Fibroblast of lung (primary cell): ENCODE measurements at regions not wholly inside any gene's neighbourhood (a gene's known extent, or its start where the extent isn't known, plus 50 kb on each side); places are given as distances from the start of the nearest gene placed in this dataset.

Experiments used
- DNase-seq, 2 donors: peaks; one replicate each; pipeline versions ENCODE4 v3.0.0 to v3.0.0-alpha.2; 2010; ENCODE audit warnings: low read depth in 2 of 2
- H2AFZ ChIP-seq: 2 replicates; pipeline ENCODE4 v1.5.1; 2012; ENCODE audit warnings: low read length, control low read depth, inconsistent platforms
- H3K27ac ChIP-seq: 2 replicates; pipeline ENCODE4 v1.5.1; 2011; ENCODE audit warnings: low read length, control low read depth; ENCODE audit not compliant: insufficient read depth
- H3K27me3 ChIP-seq: 2 replicates; pipeline ENCODE4 v1.5.1; 2011; ENCODE audit warnings: mild to moderate bottlenecking, low read length; ENCODE audit not compliant: control insufficient read depth, insufficient read depth
- H3K36me3 ChIP-seq: 2 replicates; pipeline ENCODE4 v1.5.1; 2011; ENCODE audit warnings: low read length; ENCODE audit not compliant: control insufficient read depth, insufficient read depth
- H3K4me1 ChIP-seq: 2 replicates; pipeline ENCODE4 v1.5.1; 2011; ENCODE audit warnings: low read length; ENCODE audit not compliant: control insufficient read depth, insufficient read depth; ENCODE audit errors: extremely low read depth
- H3K4me2 ChIP-seq: 2 replicates; pipeline ENCODE4 v1.5.1; 2011; ENCODE audit warnings: low read length, control low read depth; ENCODE audit not compliant: insufficient read depth; ENCODE audit errors: extremely low read depth
- H3K4me3 ChIP-seq, 4 experiments: fragments of 200-600 bp in 1 of 4; sonication (generic) in 1 of 4; replicated peaks in 1 of 4; 2 replicates each; pipeline ENCODE4 v1.5.1; 2011 to 2016; ENCODE audit warnings: low read length in 4 of 4, low read depth in 3 of 4, mild to moderate bottlenecking in 3 of 4, control low read depth in 2 of 4, inconsistent platforms in 1 of 4, mixed read lengths in 1 of 4; ENCODE audit not compliant: insufficient read depth in 1 of 4; ENCODE audit errors: control extremely low read depth in 1 of 4
- H3K79me2 ChIP-seq: 2 replicates; pipeline ENCODE4 v1.5.1; 2012; ENCODE audit warnings: mild to moderate bottlenecking, low read length, inconsistent platforms; ENCODE audit not compliant: control insufficient read depth, insufficient read depth
- H3K9ac ChIP-seq: 2 replicates; pipeline ENCODE4 v1.5.1; 2011; ENCODE audit warnings: mild to moderate bottlenecking, low read length, control low read depth; ENCODE audit not compliant: insufficient read depth
- H3K9me3 ChIP-seq: 2 replicates; pipeline ENCODE4 v1.5.1; 2012; ENCODE audit warnings: low read depth, low read length; ENCODE audit not compliant: control insufficient read depth, insufficient read depth
- H4K20me1 ChIP-seq: 2 replicates; pipeline ENCODE4 v1.5.1; 2011; ENCODE audit warnings: low read length; ENCODE audit not compliant: control insufficient read depth, insufficient read depth; ENCODE audit errors: extremely low read depth
- EZH2 ChIP-seq: IDR thresholded peaks from 2 replicates; pipeline ENCODE4 v1.5.1; 2012; ENCODE audit warnings: low read length, control low read depth, mild to moderate bottlenecking; ENCODE audit errors: missing control alignments
- TF ChIP-seq, protein P1 (sequence below), 2 donors: IDR thresholded peaks in 1 of 2; conservative IDR thresholded peaks in 1 of 2; 1 replicate in 1 of 2; 2 replicates in 1 of 2; pipeline ENCODE4 v1.5.1; 2011 to 2012; ENCODE audit warnings: low read length in 2 of 2, control low read depth in 1 of 2, inconsistent platforms in 1 of 2, low read depth in 1 of 2, mild to moderate bottlenecking in 1 of 2

DNA sequence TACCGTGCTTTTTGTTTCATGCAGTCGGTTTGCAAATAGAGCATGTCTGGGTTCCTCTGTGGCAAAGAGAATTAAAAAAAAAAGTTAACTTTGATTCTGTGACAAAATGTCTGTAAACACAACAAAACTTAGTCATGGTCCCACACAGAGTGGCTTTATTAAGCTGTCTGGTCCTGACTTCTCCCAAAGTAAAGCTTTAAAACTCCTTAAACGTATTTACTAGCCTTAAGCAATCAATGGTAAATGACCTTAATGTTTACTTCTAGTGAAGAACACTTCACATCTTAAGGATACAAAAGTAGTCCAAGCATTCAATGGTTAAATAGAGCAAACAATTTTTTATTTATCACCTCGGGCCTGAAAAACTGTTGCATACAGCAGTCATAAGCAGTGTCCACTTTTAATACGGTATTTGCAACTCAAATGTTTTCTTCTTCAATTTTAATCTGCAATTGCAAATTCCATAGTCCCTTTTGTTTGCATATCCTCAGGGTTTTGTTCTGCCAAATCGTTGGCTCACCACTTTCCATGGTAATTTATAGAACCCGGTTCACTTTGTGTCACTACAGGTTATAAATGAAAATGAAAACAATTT, 453.0 kb upstream of the MIS18BP1 start:
- Histone ChIP-seq H3K9ac (no peak overlapping the region), H3K4me3 (no peak overlapping the region), H3K36me3 (no peaks in the 10 kb centered on the region), H2AFZ (no peak overlapping the region), H3K27me3 (no peaks in the 10 kb centered on the region), H3K9me3 (no peaks in the 10 kb centered on the region), H4K20me1 (no peaks in the 10 kb centered on the region), H3K4me2 (no peak overlapping the region), H3K27ac (no peak overlapping the region), H3K4me1 (no peaks in the 10 kb centered on the region), H3K79me2 (no peaks in the 10 kb centered on the region)
- no peak for DNase-seq
- no peak for TF ChIP-seq EZH2
- TF ChIP-seq, protein P1, sequence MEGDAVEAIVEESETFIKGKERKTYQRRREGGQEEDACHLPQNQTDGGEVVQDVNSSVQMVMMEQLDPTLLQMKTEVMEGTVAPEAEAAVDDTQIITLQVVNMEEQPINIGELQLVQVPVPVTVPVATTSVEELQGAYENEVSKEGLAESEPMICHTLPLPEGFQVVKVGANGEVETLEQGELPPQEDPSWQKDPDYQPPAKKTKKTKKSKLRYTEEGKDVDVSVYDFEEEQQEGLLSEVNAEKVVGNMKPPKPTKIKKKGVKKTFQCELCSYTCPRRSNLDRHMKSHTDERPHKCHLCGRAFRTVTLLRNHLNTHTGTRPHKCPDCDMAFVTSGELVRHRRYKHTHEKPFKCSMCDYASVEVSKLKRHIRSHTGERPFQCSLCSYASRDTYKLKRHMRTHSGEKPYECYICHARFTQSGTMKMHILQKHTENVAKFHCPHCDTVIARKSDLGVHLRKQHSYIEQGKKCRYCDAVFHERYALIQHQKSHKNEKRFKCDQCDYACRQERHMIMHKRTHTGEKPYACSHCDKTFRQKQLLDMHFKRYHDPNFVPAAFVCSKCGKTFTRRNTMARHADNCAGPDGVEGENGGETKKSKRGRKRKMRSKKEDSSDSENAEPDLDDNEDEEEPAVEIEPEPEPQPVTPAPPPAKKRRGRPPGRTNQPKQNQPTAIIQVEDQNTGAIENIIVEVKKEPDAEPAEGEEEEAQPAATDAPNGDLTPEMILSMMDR (conservative IDR thresholded peaks at IDR 0.05 in 1 of 2, IDR thresholded peaks at IDR 0.05 in 1 of 2; ENCODE audit: low read depth in 1 of 2, low read length in 2 of 2): no peak

DNA sequence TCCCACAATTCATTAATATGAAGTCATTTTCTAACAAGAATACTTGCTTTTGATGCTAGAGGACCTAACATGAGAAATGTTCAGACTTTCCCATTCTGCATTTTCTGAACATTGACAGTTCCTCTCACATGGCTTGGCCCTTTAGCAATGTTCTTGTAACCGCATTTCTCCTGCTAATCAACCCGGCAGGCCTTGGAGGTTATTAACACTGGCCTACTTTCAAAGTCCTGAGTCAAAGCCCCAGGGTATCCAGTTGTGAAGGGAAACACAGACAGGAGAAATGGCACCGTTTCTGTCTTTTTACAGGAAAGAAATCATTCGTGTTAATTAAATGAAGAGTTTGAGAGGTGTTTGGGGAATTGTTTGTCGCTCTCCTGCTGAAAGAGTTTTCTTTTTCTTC, 446.5 kb upstream of the MIS18BP1 start:
- Histone ChIP-seq H2AFZ (no peak overlapping the region), H3K4me2 (no peak overlapping the region), H3K9ac (no peak overlapping the region), H3K27ac (no peak overlapping the region), H3K79me2 (no peaks in the 10 kb centered on the region), H3K36me3 (no peaks in the 10 kb centered on the region), H3K4me1 (no peaks in the 10 kb centered on the region), H3K27me3 (no peaks in the 10 kb centered on the region), H3K4me3 (no peak overlapping the region), H3K9me3 (no peaks in the 10 kb centered on the region), H4K20me1 (no peaks in the 10 kb centered on the region)
- TF ChIP-seq, protein P1 (conservative IDR thresholded peaks at IDR 0.05 in 1 of 2, IDR thresholded peaks at IDR 0.05 in 1 of 2; ENCODE audit: low read depth in 1 of 2, low read length in 2 of 2): no peak
- no peak for TF ChIP-seq EZH2
- DNase-seq: peak in 1 of 2 donors; percentile 9

DNA sequence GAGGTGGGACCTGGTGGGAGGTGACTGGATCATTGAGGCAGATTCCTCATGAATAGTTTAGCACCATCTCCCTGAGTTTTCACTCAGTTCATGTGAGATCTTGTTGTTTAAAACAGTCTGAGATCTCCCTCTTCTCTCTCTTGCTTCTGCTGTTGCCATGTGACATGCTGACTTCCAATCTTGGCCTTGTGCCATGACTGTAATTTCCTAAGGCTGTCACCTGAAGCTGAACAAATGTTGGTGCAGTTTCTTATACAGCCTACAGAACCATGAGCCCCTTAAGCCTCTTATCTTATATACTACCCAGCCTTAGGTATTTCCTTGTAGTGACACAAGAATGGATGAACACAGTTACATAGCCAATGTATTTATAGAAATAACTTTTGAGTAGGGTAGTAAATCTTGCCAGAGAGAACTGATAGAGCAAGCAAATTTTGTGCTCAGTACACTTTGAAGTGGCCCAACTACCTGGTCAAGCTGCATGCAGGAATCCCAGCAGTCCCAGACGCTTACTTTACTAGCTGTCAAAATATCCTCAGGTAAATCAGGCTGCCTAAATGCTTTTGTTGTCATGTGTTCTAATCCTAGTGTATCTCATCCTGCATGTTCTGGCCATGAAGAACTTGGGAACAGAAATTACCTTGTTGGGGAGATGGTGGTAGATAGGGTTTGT, 445.6 kb upstream of the MIS18BP1 start:
- Histone ChIP-seq H4K20me1 (no peaks in the 10 kb centered on the region), H3K79me2 (no peaks in the 10 kb centered on the region), H3K9me3 (no peaks in the 10 kb centered on the region), H3K4me3 (no peak overlapping the region), H2AFZ (no peak overlapping the region), H3K9ac (no peak overlapping the region), H3K27me3 (no peaks in the 10 kb centered on the region), H3K4me2 (no peak overlapping the region), H3K36me3 (no peaks in the 10 kb centered on the region), H3K4me1 (no peaks in the 10 kb centered on the region), H3K27ac (no peak overlapping the region)
- TF ChIP-seq, protein P1 (conservative IDR thresholded peaks at IDR 0.05 in 1 of 2, IDR thresholded peaks at IDR 0.05 in 1 of 2; ENCODE audit: low read depth in 1 of 2, low read length in 2 of 2): no peak
- no peak for TF ChIP-seq EZH2
- DNase-seq: no peak
